ENCODE measurements at regions not wholly inside any gene's neighbourhood (a gene's known extent, or its start where the extent isn't known, plus 50 kb on each side); places are given as distances from the start of the nearest gene placed in this dataset.

GRCh38 chr9:20284601-20285289 is 337.6 kb downstream of the MLLT3 start:
- Mint-ChIP-seq H3K9me3 (ENCODE audit: low read depth) (peaks cover 6% of the 10 kb centered on the region), H3K27me3 (no peaks in the 10 kb centered on the region), H3K4me1 (ENCODE audit: low read depth) (peaks cover 13% of the 10 kb centered on the region), H3K27ac (no peak overlapping the region), H3K4me3 (ENCODE audit: low read depth) (no peak overlapping the region), H3K36me3 (ENCODE audit: insufficient read depth) (no peaks in the 10 kb centered on the region)
- TF ChIP-seq CTCF (IDR thresholded peaks at IDR 0.05; ENCODE audit: unreplicated experiment) = no peak
- DNase-seq (ENCODE audit: low spot score, unreplicated experiment) = no peak

GRCh38 chr9:20280330-20280729 is 342.0 kb downstream of the MLLT3 start:
- Mint-ChIP-seq H3K4me3 (ENCODE audit: low read depth) (no peak overlapping the region), H3K4me1 (ENCODE audit: low read depth) (no peaks in the 10 kb centered on the region), H3K36me3 (ENCODE audit: insufficient read depth) (peaks cover 3% of the 10 kb centered on the region), H3K27ac (no peak overlapping the region), H3K9me3 (ENCODE audit: low read depth) (peaks cover 7% of the 10 kb centered on the region), H3K27me3 (no peaks in the 10 kb centered on the region)
- DNase-seq (ENCODE audit: low spot score, unreplicated experiment) = no peak
- TF ChIP-seq CTCF (IDR thresholded peaks at IDR 0.05; ENCODE audit: unreplicated experiment) = no peak

- Mint-ChIP-seq H3K4me3 (ENCODE audit: low read depth) (no peak overlapping the region), H3K27ac (no peak overlapping the region), H3K9me3 (ENCODE audit: low read depth) (peaks cover 12% of the 10 kb centered on the region), H3K36me3 (ENCODE audit: insufficient read depth) (peaks cover 3% of the 10 kb centered on the region), H3K27me3 (no peaks in the 10 kb centered on the region), H3K4me1 (ENCODE audit: low read depth) (no peaks in the 10 kb centered on the region)
- DNase-seq (ENCODE audit: low spot score, unreplicated experiment) = no peak
- no peak for TF ChIP-seq CTCF (IDR thresholded peaks at IDR 0.05; ENCODE audit: unreplicated experiment)
Observed at GRCh38 chr9:20276762-20277161, 345.5 kb downstream of the MLLT3 start.

GRCh38 chr9:20271723-20272122 is 350.6 kb downstream of the MLLT3 start:
- H3K4me1 Mint-ChIP-seq (ENCODE audit: low read depth) = no peaks in the 10 kb centered on the region
- H3K27me3 Mint-ChIP-seq = no peaks in the 10 kb centered on the region
- H3K4me3 Mint-ChIP-seq (ENCODE audit: low read depth) = no peak overlapping the region
- no peak for DNase-seq (ENCODE audit: low spot score, unreplicated experiment)
- no peak for TF ChIP-seq CTCF (IDR thresholded peaks at IDR 0.05; ENCODE audit: unreplicated experiment)
- H3K9me3 Mint-ChIP-seq (ENCODE audit: low read depth) = peaks cover 17% of the 10 kb centered on the region
- H3K36me3 Mint-ChIP-seq (ENCODE audit: insufficient read depth) = peaks cover 1% of the 10 kb centered on the region
- no peak overlapping the region for H3K27ac Mint-ChIP-seq

- Mint-ChIP-seq H3K27ac (no peak overlapping the region), H3K4me3 (ENCODE audit: low read depth) (no peak overlapping the region), H3K9me3 (ENCODE audit: low read depth) (peaks cover 19% of the 10 kb centered on the region), H3K4me1 (ENCODE audit: low read depth) (no peaks in the 10 kb centered on the region), H3K36me3 (ENCODE audit: insufficient read depth) (no peaks in the 10 kb centered on the region), H3K27me3 (no peaks in the 10 kb centered on the region)
- no peak for TF ChIP-seq CTCF (IDR thresholded peaks at IDR 0.05; ENCODE audit: unreplicated experiment)
- no peak for DNase-seq (ENCODE audit: low spot score, unreplicated experiment)
Observed at GRCh38 chr9:20271096-20271495, 351.2 kb downstream of the MLLT3 start.
